RWPE1 (cell line): ENCODE measurements at regions not wholly inside any gene's neighbourhood (a gene's known extent, or its start where the extent isn't known, plus 50 kb on each side); places are given as distances from the start of the nearest gene placed in this dataset.
A peak's percentile ranks its signal among the peaks of the same experiment; 100 is the strongest.
"Not testable (repeated sequence)": the region's sequence is repeated elsewhere in the genome, so short reads cannot be mapped to it uniquely, and the experiment has no call there.

Source experiments
- CTCF ChIA-PET: fragments of 350-600 bp; sonication (Branson Sonifier 250); formaldehyde crosslinking; extraction: SDS; loops from one replicate; lab custom pipeline; 2021; lab: Yijun Ruan, JAX
- POLR2A ChIA-PET: fragments of 400-600 bp; formaldehyde crosslinking; extraction: SDS; loops from one replicate; lab custom pipeline; 2020; ENCODE audit warnings: antibody characterized with exemption; ENCODE audit not compliant: low non-redundant PET; lab: Yijun Ruan, JAX
- DNase-seq: peaks from one replicate; pipeline ENCODE4 v3.0.0; 2012; ENCODE audit warnings: low spot score
- H3K27ac ChIP-seq: fragments of 450-650 bp; 2 replicates; pipeline ENCODE4 v1.5.1; 2017
- TF ChIP-seq, protein P1 (sequence below): fragments of 450-650 bp; conservative IDR thresholded peaks from 2 replicates; pipeline ENCODE4 v1.5.1; 2017; ENCODE audit warnings: low read depth, mild to moderate bottlenecking

DNA sequence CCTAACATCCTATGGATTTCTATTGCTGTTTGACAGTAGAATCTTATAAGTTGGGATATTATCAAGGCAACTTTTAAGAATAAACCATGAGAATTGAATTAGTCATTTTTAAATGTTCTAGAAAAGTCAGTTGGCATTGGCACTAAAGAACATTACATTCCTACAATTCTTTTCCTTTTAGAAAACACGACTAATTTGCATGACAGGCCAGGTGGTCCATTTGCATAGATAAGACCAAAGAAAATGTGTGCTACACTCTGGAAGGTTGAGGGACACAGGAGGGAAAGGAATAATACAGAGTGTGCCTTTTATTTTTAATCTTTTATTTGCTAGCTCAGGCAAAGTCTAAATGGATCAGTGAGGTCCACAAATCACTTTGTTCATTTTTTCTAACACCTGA, 962.3 kb downstream of the EPHA3 start:
- ChIA-PET POLR2A (no interaction called here), CTCF (interaction anchor here (0.8 kb wide), 1 partner anchor 1255 kb away, joined by 6 read pairs; no protein-coding TSS in a partner anchor)
- H3K27ac ChIP-seq: no peak overlapping the region
- TF ChIP-seq, protein P1, sequence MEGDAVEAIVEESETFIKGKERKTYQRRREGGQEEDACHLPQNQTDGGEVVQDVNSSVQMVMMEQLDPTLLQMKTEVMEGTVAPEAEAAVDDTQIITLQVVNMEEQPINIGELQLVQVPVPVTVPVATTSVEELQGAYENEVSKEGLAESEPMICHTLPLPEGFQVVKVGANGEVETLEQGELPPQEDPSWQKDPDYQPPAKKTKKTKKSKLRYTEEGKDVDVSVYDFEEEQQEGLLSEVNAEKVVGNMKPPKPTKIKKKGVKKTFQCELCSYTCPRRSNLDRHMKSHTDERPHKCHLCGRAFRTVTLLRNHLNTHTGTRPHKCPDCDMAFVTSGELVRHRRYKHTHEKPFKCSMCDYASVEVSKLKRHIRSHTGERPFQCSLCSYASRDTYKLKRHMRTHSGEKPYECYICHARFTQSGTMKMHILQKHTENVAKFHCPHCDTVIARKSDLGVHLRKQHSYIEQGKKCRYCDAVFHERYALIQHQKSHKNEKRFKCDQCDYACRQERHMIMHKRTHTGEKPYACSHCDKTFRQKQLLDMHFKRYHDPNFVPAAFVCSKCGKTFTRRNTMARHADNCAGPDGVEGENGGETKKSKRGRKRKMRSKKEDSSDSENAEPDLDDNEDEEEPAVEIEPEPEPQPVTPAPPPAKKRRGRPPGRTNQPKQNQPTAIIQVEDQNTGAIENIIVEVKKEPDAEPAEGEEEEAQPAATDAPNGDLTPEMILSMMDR: no peak
- no peak for DNase-seq

DNA sequence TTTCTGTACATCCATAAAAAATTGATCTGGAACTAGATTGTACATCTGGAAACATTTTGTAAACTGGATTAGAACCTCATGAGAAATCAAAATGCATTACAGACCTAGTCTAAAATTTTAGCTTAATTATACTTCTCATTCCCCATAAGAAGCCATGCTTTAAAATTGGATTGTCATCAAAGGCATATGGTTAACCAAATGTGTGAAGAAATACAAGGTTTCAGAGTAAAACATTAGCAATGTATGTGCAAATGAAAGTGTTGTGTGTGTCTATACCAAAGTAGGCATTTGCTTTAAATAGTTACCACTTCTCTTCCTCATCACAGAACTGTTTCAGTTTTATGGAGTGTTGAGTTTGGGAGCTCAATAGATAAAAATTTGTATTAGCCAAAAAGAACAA, 968.7 kb downstream of the EPHA3 start:
- DNase-seq: no peak
- ChIA-PET POLR2A (interaction anchor here (0.6 kb wide), 1 partner anchor 62 kb away, joined by 3 read pairs; no protein-coding TSS in a partner anchor), CTCF (no interaction called here)
- H3K27ac ChIP-seq: no peak overlapping the region
- TF ChIP-seq, protein P1: no peak

DNA sequence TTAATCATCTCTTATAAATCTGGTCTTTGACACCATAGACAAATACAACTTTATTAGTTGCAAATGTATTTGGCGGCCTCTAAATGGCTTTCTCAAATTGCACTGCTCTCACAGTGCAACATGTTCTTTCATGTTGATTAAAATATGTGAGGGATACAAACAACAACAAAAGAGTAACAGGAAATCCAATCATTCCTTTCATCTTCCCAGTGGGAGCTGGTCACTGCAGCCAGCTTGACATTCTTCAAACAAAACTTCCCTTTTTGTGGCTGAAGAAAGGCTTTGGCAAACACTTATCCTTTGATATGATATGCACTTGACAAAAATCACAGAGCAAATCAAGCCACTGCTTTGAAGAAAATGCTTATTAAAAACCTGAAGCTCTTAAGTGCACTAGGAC, 973.6 kb downstream of the EPHA3 start:
- ChIA-PET CTCF (no interaction called here), POLR2A (no interaction called here)
- DNase-seq: no peak
- TF ChIP-seq, protein P1: no peak
- no peak overlapping the region for H3K27ac ChIP-seq

DNA sequence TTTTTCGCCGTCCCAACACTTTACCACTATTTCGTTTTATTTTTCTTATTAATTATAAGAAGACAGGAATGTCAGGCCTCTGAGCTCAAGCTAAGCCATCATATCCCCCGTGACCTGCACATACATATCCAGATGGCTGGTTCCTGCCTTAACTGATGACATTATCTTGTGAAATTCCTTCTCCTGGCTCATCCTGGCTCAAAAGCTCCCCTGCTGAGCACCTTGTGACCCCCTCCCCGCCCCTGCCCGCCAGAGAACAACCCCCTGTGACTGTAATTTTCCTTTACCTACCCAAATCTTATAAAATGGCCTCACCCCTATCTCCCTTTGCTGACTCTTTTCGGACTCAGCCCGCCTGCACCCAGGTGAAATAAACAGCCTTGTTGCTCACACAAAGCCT, 978.9 kb downstream of the EPHA3 start:
- H3K27ac ChIP-seq, DNase-seq, POLR2A ChIA-PET, CTCF ChIA-PET: not testable (repeated sequence)

DNA sequence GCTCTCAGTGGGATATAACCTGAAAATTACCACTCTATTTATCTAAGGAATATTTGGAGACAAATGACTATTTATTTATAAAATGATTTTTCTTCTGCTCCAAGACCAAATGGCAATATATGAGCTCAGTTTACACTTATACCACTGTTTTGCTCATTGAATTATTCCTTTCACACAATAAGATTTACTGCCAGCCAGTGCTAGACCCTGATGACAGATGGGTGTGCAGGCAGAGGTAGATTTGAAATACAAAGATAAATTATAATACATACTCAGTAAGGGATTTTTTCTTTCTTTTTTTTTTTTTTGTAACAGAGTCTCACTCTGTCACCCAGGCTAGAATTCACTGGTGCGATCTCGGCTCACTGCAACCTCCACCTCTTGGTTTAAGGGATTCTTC, 980.3 kb downstream of the EPHA3 start:
- no peak for DNase-seq
- ChIA-PET POLR2A (no interaction called here), CTCF (no interaction called here)
- TF ChIP-seq, protein P1: no peak
- no peak overlapping the region for H3K27ac ChIP-seq

DNA sequence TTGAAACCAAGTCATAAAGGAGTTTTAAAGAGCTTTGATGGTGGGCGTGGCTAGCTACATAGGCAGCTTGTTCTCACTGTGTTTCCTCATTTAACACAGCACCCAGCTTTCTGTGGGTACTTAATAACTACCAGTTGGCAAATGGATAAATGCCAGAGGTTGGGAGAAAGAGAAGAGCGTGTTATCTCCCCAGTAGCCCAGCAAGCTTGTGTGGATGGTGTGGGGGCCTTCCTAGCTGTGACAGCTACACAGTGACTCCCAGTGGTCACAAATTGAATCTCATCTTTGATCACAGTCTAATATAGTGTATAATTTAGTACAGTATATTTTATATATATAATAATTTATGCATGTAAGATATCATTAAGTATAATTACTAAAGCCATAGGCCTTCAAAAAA, 984.1 kb downstream of the EPHA3 start:
- H3K27ac ChIP-seq: no peak overlapping the region
- TF ChIP-seq, protein P1: no peak
- DNase-seq: peak; percentile 2
- ChIA-PET POLR2A (no interaction called here), CTCF (interaction anchor here (0.5 to 0.6 kb wide), 3 partner anchors 27 to 1602 kb away, joined by 3 to 4 read pairs (median 3); no protein-coding TSS in a partner anchor)

DNA sequence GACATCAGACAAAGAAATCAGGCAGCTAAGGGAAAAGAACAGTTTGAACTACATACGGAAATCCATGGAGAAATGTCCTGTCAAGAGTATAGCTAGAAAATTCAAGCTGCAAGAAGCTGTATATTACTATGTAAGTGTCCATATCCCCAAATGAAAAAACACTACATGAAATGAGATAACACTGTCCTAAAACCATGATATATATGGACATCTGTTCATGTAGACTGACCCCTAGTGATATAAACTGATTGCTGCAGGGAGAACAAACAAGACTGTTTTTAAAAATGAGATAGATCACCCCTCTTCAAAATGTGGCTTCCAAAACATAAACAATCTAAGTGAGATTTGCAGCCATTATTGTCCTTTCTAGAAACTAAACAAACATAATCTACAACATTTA, 985.6 kb downstream of the EPHA3 start:
- ChIA-PET CTCF (interaction anchor here (0.6 kb wide), 1 partner anchor 50 kb away, joined by 3 read pairs; no protein-coding TSS in a partner anchor), POLR2A (no interaction called here)
- peak; percentile 8 for DNase-seq

More for the DNA sequence above, 985.6 kb downstream of the EPHA3 start:
- TF ChIP-seq, protein P1: peak; percentile 59
- H3K27ac ChIP-seq: no peak overlapping the region
